ENCODE measurements at regions not wholly inside any gene's neighbourhood (a gene's known extent, or its start where the extent isn't known, plus 50 kb on each side); places are given as distances from the start of the nearest gene placed in this dataset.

DNA sequence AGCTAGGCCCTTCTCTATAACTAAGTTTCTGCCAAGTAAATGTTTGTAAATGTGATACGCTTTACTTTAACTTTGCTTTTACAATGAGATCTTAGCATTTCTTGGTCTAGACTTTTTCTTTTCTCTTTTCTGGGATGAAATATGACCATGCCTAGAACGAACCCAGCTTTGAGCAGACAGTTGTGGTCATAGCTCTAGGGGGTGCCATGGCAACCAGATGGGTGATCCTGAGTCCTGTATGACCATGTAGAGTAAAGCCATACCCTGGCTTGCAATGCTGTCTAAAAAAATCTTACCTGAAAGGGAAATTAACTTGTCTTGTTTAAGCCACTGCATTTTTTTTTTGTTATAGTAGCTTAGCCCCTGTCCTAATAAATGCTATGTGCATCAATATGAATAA is 956.3 kb downstream of the SLC4A3 start:
- TF ChIP-seq, protein P1, sequence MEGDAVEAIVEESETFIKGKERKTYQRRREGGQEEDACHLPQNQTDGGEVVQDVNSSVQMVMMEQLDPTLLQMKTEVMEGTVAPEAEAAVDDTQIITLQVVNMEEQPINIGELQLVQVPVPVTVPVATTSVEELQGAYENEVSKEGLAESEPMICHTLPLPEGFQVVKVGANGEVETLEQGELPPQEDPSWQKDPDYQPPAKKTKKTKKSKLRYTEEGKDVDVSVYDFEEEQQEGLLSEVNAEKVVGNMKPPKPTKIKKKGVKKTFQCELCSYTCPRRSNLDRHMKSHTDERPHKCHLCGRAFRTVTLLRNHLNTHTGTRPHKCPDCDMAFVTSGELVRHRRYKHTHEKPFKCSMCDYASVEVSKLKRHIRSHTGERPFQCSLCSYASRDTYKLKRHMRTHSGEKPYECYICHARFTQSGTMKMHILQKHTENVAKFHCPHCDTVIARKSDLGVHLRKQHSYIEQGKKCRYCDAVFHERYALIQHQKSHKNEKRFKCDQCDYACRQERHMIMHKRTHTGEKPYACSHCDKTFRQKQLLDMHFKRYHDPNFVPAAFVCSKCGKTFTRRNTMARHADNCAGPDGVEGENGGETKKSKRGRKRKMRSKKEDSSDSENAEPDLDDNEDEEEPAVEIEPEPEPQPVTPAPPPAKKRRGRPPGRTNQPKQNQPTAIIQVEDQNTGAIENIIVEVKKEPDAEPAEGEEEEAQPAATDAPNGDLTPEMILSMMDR (IDR thresholded peaks at IDR 0.05) = no peak
- TF ChIP-seq ZFX (IDR thresholded peaks at IDR 0.05; ENCODE audit: borderline replicate concordance) = no peak

All from 22Rv1 (cell line).